ENCODE measurements at regions not wholly inside any gene's neighbourhood (a gene's known extent, or its start where the extent isn't known, plus 50 kb on each side); places are given as distances from the start of the nearest gene placed in this dataset.

DNA sequence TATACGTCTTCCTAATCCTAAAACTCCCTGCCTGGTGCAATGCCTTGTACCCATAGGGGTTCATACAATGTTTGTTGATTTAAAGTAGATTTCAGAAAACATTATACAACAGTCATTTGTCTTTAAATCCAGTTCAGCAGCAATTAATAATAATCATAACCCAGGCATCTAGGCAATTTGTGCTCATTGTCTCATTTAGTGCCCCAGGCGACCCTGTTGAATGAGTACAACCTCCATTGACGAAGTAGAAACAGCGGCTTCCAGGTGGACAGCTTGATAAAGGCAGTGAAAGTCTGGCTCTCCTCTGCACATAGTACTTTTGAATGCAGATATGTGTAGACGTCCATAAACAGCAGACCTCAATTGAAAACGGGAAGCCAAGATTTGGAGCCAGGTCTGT lies 82.9 kb upstream of the CPM start:
- H3K27me3 Mint-ChIP-seq, result peaks cover 13% of the 10 kb centered on the region
- H3K27ac Mint-ChIP-seq, result no peak overlapping the region
- H3K4me1 Mint-ChIP-seq, result no peaks in the 10 kb centered on the region
- H3K4me3 Mint-ChIP-seq, result no peak overlapping the region
- DNase-seq (no peak), ATAC-seq (no peak)
- no peaks in the 10 kb centered on the region for H3K9me3 ChIP-seq (ENCODE audit: control insufficient read depth, low read length, poor library complexity, severe bottlenecking)
- no peaks in the 10 kb centered on the region for H3K36me3 Mint-ChIP-seq (ENCODE audit: low read depth)

DNA sequence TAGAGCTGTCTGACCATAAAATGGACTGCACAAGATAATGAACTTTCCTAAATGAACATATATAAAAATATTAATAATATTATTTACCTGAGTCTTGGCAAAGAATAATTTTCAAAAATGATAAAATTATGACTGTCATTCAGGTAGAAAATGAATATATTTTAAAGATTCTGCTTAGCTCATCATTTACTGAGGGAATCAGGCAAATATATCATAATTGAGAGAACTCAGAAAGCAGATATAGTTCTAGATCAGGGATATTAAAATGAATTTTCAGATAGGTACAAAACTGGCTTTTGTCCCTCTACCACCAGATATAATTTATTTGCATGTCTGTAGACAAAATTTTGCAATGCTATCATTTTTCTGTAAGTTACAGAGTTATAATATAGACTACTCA lies 86.1 kb upstream of the CPM start:
- Mint-ChIP-seq H3K36me3 (ENCODE audit: low read depth) (no peaks in the 10 kb centered on the region), H3K4me3 (no peak overlapping the region), H3K4me1 (no peaks in the 10 kb centered on the region), H3K27ac (no peak overlapping the region), H3K27me3 (peaks cover 22% of the 10 kb centered on the region)
- no peaks in the 10 kb centered on the region for H3K9me3 ChIP-seq (ENCODE audit: control insufficient read depth, low read length, poor library complexity, severe bottlenecking)
- DNase-seq (no peak), ATAC-seq (no peak)

DNA sequence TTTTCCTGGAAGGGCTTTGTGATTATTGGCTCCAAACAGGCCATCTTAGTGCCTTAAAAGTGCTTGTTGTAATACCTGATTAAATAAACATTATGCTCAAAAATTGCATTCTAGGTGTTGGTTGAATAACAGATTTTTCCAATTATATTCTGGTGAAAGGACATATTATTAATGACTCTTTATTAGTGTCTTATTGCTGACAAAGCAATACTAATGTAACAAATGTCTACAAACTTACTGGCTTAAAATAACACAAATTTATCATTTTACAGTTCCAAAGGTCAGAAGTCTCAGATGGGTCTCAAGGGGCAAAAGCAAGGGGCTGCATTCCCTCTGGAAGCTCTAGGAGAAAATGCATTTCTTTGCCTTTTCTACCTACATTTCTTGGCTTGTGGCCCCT lies 86.9 kb upstream of the CPM start:
- Mint-ChIP-seq H3K27me3 (peaks cover 22% of the 10 kb centered on the region), H3K27ac (no peak overlapping the region), H3K36me3 (ENCODE audit: low read depth) (no peaks in the 10 kb centered on the region), H3K4me1 (no peaks in the 10 kb centered on the region), H3K4me3 (no peak overlapping the region)
- ATAC-seq (no peak), DNase-seq (no peak)
- no peaks in the 10 kb centered on the region for H3K9me3 ChIP-seq (ENCODE audit: control insufficient read depth, low read length, poor library complexity, severe bottlenecking)

DNA sequence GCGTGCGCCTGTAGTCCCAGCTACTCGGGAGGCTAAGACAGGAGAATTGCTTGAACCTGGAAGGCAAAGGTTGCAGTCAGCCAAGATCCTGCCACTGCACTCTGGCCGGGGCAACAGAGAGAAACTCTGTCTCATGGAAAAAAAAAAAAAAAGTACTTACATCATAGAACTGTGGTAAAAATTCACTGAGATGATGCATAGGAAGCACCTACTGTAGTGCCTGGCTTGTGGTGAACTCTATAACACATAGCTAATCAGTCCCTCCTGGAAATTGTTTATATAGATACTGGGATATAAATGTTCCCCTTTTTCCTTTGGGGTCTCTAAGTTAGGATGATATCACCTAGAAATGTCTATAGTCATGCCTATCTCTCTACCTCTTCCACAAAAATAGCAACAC lies 89.7 kb upstream of the CPM start:
- H3K27me3 Mint-ChIP-seq, result peaks cover 24% of the 10 kb centered on the region
- H3K9me3 ChIP-seq (ENCODE audit: control insufficient read depth, low read length, poor library complexity, severe bottlenecking), result no peaks in the 10 kb centered on the region
- no peaks in the 10 kb centered on the region for H3K36me3 Mint-ChIP-seq (ENCODE audit: low read depth)
- no peaks in the 10 kb centered on the region for H3K4me1 Mint-ChIP-seq
- H3K27ac Mint-ChIP-seq, result no peak overlapping the region
- DNase-seq, result no peak
- no peak overlapping the region for H3K4me3 Mint-ChIP-seq
- no peak for ATAC-seq

DNA sequence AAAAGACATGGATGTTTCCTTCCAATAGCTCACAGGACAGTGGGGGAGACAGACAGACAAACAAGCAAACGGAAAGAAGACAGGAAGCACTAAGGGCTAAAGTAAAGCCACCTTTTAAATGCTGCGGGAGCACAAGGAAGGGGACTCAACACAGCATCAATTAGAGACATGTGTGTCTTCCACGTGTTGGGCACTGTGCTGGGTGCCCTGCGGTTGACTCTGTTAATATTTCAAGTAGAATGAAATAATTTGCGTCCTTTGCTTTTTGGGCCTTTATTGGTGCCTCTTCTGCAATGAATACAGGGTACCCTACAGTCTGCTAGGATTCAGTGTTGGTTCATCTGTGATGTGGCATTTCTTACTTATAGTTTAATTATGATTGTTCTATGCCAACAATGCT lies 90.9 kb upstream of the CPM start:
- Mint-ChIP-seq H3K36me3 (ENCODE audit: low read depth) (no peaks in the 10 kb centered on the region), H3K27ac (no peak overlapping the region), H3K4me3 (no peak overlapping the region), H3K4me1 (no peaks in the 10 kb centered on the region), H3K27me3 (peaks cover 25% of the 10 kb centered on the region)
- no peak for ATAC-seq
- H3K9me3 ChIP-seq (ENCODE audit: control insufficient read depth, low read length, poor library complexity, severe bottlenecking), result no peaks in the 10 kb centered on the region
- no peak for DNase-seq

DNA sequence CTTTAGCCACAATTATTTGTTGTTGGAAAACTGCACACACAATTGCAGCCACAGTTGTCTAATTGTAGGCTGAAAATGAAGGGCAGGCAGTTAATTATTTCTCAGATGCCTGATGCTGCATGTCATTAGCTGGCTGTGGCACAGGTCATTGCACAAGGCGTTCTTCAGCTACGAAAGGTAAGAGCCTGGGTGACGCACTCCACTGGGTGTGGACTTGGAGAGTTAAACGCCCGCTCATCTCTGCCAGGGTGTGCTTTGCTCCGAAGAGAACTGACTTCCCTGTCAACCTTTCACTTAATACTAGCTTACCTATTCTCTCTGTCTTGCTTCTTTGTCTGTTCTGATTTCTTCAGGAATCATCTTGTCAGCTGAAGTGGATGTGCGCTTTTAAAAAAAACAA lies 91.4 kb upstream of the CPM start:
- DNase-seq (no peak), ATAC-seq (no peak)
- Mint-ChIP-seq H3K4me1 (no peaks in the 10 kb centered on the region), H3K27ac (no peak overlapping the region), H3K27me3 (peaks cover 30% of the 10 kb centered on the region), H3K4me3 (no peak overlapping the region), H3K36me3 (ENCODE audit: low read depth) (no peaks in the 10 kb centered on the region)
- no peaks in the 10 kb centered on the region for H3K9me3 ChIP-seq (ENCODE audit: control insufficient read depth, low read length, poor library complexity, severe bottlenecking)

DNA sequence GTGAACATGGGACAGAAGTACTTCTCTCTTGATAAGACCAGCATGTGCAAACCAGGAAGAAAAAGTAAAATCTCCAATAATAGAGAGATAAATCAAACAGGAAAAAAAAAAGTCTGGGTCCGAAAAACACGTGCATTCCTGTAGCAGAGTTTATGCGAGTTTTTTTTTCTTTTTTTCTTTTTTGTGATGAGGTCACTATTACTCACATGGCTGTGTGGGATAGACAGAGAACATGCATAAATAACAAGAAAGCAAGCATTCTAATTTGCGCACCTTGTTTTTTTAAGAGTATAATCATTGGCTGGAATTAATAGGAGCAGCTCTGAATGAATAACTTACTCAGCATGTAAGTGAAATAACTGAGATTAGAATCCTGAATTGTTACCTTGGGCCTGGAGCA lies 91.9 kb upstream of the CPM start:
- no peaks in the 10 kb centered on the region for H3K36me3 Mint-ChIP-seq (ENCODE audit: low read depth)
- no peaks in the 10 kb centered on the region for H3K4me1 Mint-ChIP-seq
- ATAC-seq (no peak), DNase-seq (no peak)
- no peak overlapping the region for H3K27ac Mint-ChIP-seq
- peaks cover 32% of the 10 kb centered on the region for H3K27me3 Mint-ChIP-seq
- H3K4me3 Mint-ChIP-seq, result no peak overlapping the region
- no peaks in the 10 kb centered on the region for H3K9me3 ChIP-seq (ENCODE audit: control insufficient read depth, low read length, poor library complexity, severe bottlenecking)

DNA sequence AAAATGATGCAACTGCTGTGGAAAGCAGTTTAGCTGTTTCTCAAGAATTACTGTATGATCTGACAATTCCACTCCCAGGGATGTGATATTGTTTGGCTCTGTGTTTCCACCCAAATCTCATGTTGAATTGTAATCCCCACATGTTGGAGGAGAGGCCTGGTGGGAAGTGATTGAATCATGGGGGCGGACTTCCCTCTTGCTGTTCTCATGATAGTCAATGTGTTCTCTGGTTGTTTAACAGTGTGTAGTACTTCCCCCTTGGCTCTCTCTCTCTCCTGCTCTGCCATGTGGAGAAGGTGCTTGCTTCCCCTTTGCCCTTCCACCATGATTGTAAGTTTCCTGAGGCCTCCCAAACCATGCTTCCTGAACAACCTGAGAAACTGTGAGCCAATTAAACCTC lies 93.4 kb upstream of the CPM start:
- Mint-ChIP-seq H3K4me1 (no peaks in the 10 kb centered on the region), H3K27ac (no peak overlapping the region), H3K27me3 (peaks cover 32% of the 10 kb centered on the region), H3K36me3 (ENCODE audit: low read depth) (no peaks in the 10 kb centered on the region), H3K4me3 (no peak overlapping the region)
- DNase-seq (no peak), ATAC-seq (no peak)
- no peaks in the 10 kb centered on the region for H3K9me3 ChIP-seq (ENCODE audit: control insufficient read depth, low read length, poor library complexity, severe bottlenecking)

DNA sequence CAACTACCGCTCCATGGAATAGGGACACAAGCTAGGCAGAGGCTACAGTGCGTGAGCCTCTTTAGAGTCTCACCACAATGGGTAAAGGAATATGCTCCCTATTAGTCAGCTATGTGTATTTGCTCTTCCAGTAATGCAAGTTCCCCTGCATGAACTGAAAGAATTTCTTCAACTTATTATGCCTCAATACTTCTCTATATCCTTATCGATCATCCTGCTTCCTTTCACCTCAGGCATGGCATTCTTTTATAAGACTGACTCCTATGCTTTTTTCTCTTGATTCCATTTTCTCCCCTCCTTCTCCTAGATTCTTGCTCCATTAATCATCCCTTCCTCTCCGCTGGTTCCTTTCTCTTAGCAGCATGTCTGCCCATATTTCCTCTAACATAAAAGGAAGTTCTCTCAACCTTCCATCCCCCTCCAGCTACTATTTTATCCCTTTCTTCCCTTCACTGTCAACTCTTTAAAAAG lies 94.5 kb upstream of the CPM start:
- H3K36me3 Mint-ChIP-seq (ENCODE audit: low read depth), result no peaks in the 10 kb centered on the region
- DNase-seq (no peak), ATAC-seq (no peak)
- H3K27me3 Mint-ChIP-seq, result peaks cover 32% of the 10 kb centered on the region
- H3K4me1 Mint-ChIP-seq, result no peaks in the 10 kb centered on the region
- H3K9me3 ChIP-seq (ENCODE audit: control insufficient read depth, low read length, poor library complexity, severe bottlenecking), result no peaks in the 10 kb centered on the region
- no peak overlapping the region for H3K4me3 Mint-ChIP-seq
- no peak overlapping the region for H3K27ac Mint-ChIP-seq

DNA sequence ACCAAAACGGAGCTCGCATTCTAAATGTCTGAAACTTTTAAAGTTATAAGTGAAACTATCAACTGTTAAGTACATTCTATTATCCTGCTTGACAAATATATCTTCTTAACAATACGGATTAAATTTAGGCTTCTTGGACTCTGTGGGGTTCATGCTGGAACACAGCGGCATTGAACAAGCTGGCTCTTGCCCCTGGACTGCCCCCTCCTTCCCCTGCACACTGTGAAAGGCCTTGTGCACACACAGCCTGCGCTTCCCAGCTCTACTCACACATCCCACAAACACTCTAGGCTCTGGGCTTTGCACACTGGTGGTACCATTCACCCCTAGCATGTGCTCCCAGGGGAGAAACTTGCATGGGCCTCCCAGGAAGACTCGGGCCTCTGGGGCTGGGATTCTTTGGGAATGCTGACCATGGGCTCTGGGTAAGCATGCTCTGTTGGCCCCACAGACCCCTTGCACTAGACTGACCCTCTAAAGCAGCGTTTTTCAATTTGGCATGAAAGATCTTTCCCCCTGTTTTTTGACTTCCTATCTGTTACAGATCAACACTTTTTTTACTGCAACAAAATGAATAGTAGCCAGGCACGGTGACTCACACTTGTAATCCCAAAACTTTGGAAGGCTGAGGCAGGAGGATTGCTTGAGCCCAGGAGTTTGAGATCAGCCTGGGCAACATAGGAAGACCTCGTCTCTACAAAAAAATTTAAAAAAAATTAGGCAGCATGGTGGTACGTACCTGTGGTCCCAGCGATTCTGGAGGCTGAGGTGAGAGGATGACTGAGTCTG lies 96.2 kb upstream of the CPM start:
- DNase-seq (no peak), ATAC-seq (no peak)
- Mint-ChIP-seq H3K27ac (no peak overlapping the region), H3K4me3 (no peak overlapping the region), H3K27me3 (peaks cover 28% of the 10 kb centered on the region), H3K36me3 (ENCODE audit: low read depth) (peaks cover 3% of the 10 kb centered on the region), H3K4me1 (no peaks in the 10 kb centered on the region)
- H3K9me3 ChIP-seq (ENCODE audit: control insufficient read depth, low read length, poor library complexity, severe bottlenecking), result no peaks in the 10 kb centered on the region

DNA sequence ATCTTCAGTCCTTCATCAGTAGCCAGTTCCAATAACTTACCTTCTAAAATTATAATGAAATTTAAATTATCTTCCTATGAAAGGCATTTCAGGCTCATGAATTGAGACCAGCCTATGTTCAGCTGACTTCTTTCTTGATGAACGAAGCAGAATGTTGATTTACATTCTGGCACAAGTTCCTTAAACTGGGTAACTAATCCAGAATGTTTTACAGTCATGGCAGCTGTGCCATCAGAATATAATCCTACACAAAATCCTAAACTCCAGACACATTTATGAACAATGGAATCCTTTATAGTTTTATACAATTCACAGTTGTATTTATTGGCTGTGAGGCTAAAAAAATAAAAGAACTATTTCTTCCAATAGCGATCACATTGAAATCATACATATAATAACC lies 97.3 kb upstream of the CPM start:
- ATAC-seq, result no peak
- no peaks in the 10 kb centered on the region for H3K4me1 Mint-ChIP-seq
- H3K4me3 Mint-ChIP-seq, result no peak overlapping the region
- H3K27ac Mint-ChIP-seq, result no peak overlapping the region
- no peak for DNase-seq
- H3K9me3 ChIP-seq (ENCODE audit: control insufficient read depth, low read length, poor library complexity, severe bottlenecking), result no peaks in the 10 kb centered on the region
- H3K36me3 Mint-ChIP-seq (ENCODE audit: low read depth), result peaks cover 3% of the 10 kb centered on the region
- H3K27me3 Mint-ChIP-seq, result peaks cover 25% of the 10 kb centered on the region

DNA sequence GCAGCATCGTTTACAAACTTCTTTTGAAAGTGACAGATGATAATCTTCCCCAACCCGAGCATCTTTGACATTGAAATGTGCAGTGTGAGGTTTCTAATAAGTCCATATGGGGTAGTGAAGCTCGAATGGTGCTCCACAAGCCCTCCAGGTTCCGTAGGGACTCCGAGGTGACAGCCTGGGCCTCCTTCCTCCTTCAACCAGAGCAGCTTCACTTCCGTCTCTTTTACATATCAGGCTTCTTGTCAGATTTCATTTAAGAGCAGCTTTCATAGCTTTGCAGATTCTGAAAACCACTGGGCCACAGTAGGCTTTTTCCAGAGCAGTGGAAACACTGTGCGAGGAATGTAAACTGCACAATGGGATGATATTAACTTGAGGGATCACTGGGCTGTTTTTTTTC lies 103.6 kb upstream of the CPM start:
- Mint-ChIP-seq H3K27ac (no peak overlapping the region), H3K36me3 (ENCODE audit: low read depth) (peaks cover 3% of the 10 kb centered on the region), H3K27me3 (peaks cover 5% of the 10 kb centered on the region), H3K4me1 (no peaks in the 10 kb centered on the region), H3K4me3 (no peak overlapping the region)
- H3K9me3 ChIP-seq (ENCODE audit: control insufficient read depth, low read length, poor library complexity, severe bottlenecking), result no peaks in the 10 kb centered on the region
- ATAC-seq (no peak), DNase-seq (no peak)

DNA sequence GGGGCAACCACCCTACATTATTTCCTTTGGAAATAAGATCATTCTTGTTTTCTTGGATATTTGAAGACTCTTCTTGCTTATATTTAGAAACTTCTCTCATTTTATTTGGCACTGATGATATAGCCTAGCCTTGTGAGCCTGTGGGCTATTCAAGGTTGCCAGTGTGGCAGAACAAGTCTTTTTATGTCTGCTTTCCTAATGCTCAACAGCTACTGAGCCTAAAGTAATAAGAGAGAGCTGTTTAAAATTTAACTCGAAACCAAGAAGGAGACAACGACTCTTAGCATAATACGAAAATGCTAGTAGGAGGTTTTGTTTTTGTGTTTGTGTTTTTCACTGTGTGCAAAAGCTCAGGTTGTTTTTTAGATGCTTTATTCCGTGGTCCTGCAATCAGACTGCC lies 104.0 kb upstream of the CPM start:
- Mint-ChIP-seq H3K27me3 (peaks cover 5% of the 10 kb centered on the region), H3K36me3 (ENCODE audit: low read depth) (peaks cover 3% of the 10 kb centered on the region), H3K4me3 (no peak overlapping the region), H3K4me1 (no peaks in the 10 kb centered on the region), H3K27ac (no peak overlapping the region)
- no peaks in the 10 kb centered on the region for H3K9me3 ChIP-seq (ENCODE audit: control insufficient read depth, low read length, poor library complexity, severe bottlenecking)
- no peak for ATAC-seq
- no peak for DNase-seq

DNA sequence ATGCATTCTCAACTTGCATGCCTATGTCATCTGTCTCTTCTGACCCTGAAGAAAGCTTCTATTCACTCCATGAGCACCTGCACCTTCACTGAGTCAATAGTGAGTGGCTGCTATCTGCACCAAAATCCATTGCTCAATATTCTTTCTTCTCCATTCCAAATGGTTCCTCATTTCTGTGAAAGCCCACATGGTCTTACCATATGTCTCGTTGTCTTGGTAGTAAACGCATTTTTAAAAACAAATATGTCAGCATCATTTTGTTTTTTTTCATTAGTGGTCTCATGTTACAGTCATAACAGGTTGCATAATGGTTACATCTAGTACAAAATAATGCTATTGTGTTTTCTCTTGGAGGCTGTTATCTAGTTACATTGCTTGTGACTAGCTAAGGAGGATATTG lies 106.9 kb upstream of the CPM start:
- Mint-ChIP-seq H3K4me3 (no peak overlapping the region), H3K27me3 (no peaks in the 10 kb centered on the region), H3K36me3 (ENCODE audit: low read depth) (no peaks in the 10 kb centered on the region), H3K27ac (no peak overlapping the region), H3K4me1 (no peaks in the 10 kb centered on the region)
- peak; percentile 36 for ATAC-seq
- DNase-seq, result no peak
- H3K9me3 ChIP-seq (ENCODE audit: control insufficient read depth, low read length, poor library complexity, severe bottlenecking), result no peaks in the 10 kb centered on the region
